GM19239 (cell line): ENCODE measurements at regions not wholly inside any gene's neighbourhood (a gene's known extent, or its start where the extent isn't known, plus 50 kb on each side); places are given as distances from the start of the nearest gene placed in this dataset.

Source experiments
- DNase-seq: peaks from one replicate; pipeline ENCODE4 v3.0.0; 2011; ENCODE audit warnings: low spot score; ENCODE audit not compliant: insufficient read length
- FAIRE-seq: peaks from 2 replicates; lab custom pipeline; 2011; peaks lifted over from hg19 to GRCh38; lab: Jason Lieb, UNC

DNA sequence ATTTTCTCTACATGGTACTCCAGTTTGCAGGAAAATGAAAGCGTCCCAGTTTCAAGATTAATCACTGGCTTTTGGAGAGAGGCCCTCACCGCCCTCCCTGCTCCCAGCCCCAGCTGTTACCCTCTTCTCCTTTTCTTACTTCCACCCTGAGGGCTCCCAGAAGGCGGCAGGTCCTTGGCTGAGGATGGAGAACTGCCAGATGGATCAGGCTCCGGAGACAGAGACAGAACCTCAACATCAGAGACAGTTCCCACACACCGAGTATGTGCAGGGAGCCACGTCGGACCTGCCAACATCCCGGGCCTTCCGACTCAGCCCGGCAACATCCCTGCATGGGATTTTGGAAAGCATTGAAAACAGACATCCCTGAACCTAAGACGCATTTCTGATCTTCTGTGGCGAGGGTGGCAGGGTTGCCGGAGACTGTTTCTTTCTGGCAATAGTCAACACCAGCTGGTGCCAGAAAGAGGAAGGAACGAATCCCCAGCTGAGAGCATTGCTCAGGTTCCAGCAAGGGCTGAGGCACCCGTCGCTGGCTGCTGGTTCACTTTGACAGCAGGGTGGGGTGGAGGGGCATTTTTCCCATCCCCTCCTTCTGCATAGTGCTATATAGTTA lies 467.1 kb downstream of the MIAT start:
- DNase-seq = no peak
- no peak for FAIRE-seq

DNA sequence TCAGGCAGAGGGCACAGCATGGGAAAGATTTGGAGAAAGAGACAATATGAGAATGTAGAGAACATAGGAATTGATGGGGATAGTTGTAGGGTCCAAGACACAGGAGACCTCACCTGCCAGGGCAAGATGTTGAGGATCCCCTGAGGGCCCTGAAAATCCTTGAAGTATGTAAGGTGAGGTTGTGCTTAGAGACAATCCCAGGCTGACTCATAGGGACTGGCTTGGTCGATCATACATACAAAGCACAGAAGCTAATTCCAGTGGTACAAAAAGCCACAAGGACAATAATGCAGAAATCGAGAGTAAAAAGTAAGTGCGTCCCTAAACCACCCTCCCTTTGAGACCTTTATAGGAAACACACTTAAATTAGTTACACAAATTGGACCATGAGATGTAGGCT lies 468.2 kb downstream of the MIAT start:
- DNase-seq = no peak
- FAIRE-seq = no peak

DNA sequence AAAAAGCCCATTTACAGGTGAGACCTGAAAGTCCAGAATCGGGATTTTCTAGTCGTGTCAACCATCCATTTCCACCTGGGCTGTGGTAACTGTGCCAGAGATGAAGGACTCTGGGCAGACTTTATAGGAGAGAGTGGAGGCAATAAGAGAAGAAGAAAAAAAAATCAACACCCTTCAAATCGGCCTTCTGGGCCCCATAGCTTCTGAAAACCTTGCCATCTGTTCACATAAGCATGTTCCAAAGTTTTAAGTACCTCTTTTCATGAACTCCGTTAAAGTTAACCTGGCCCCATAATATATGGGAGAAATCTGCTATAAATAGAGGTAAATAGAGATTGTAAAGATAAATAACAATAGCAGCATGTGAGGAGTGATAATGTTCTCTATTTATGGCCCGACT lies 470.5 kb downstream of the MIAT start:
- FAIRE-seq (no peak), DNase-seq (no peak)

DNA sequence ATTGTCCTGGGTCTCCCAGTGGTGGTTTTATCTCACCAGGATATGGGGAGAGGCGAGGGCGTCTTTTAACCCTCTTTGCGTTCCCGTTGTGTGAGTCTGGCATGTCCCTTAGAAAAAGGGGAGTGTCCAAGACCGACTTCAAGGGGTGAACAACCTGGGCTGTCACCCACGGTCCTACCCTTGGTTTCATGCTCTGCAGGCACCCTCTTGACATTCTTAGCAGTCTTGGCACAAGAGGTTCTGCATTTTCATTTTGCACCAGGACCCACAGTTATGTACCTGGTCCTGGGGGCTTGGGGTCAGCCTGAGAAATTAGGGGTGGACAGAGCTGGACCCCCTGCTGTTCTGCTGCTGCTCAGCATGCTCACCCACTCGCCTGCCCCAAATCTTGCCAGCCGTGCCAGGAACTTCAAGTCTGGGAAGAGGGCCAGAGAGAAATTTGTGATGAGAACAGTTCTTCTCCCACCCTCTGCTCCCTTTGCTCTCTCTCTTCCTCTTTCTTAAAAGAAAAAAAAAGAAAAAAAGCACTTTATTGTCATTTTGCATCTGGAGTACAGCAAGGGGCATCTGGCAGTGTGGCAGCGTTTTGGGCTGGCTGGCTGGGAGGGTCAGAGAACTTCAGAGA lies 471.2 kb downstream of the MIAT start:
- no peak for DNase-seq
- FAIRE-seq = no peak

DNA sequence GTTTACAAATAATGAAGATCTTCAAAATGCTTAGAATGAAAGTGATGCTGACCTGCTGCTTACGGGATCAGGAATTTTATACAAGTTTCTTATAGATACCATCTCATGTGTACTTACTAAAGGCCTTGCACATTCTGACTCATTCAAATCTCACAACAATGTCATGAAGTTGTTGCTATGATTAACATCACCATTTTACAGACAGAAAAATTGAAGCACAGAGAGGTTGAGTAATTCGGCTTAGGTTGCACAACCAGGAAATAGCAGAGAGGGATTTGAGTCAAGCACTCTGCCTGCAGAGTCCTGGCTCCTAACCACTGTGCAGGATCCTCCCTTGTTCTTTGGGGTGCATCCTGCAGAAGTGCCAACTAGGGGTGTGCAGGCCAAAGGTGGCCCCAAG lies 471.9 kb downstream of the MIAT start:
- no peak for FAIRE-seq

DNA sequence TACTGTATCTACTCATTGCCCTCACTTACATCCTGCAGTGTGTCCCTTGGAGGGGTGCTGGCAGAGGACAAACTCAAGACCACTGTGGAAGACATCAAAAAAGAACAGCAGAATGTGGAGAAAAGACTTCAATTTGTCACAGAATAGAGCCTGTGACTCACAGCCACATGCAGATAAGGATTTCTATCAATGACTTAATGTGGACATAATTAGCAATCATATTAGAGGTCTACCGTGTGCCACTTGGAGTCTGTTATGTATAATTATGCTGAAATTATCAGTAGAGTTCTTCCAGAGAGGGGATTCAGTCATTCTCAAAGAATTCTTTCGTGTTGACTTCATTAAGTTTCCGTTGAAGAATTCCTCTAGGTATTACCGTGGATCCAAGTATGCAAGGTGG lies 473.5 kb downstream of the MIAT start:
- DNase-seq (no peak), FAIRE-seq (no peak)

More for the DNA sequence above, 471.9 kb downstream of the MIAT start:
- DNase-seq = no peak

DNA sequence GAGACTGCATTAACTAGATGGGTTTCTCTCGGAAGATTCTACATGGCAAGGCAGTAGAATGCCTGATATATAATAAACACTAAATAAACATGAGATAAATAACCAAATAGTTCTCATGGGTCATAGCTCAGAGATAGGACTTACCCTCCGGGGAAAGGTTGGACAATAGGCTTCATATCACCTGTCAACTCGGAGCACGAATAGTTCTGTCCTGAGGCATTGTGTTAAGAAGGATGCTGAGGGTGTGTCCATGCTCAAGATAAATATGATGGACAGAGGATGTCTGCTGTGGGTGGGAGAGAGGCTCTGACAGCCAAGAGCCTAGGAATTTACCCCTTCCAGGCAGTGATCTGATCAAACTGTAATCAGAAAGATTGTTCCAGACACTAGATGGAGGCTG lies 474.0 kb downstream of the MIAT start:
- FAIRE-seq = no peak

DNA sequence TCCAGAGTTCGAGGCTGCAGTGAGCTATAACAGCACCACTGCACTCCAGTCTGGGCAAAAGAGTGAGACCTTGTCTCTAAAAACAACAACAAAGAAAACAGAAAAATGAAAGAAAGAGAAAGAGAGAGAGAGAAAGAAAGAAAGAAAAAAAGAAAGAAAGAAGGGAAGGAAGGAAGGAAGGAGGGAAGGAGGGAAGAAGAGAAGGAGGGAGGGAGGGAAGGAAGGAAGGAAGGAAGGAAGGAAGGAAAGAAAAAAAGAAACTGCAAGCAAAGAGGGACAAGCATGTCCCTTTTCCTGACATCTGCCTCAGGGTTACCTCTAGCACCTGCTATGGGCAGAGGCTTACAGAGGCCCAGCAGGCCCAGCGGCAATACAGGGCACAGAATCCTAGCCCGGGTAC lies 475.0 kb downstream of the MIAT start:
- no peak for FAIRE-seq
- DNase-seq = no peak

More for the DNA sequence above, 474.0 kb downstream of the MIAT start:
- no peak for DNase-seq

DNA sequence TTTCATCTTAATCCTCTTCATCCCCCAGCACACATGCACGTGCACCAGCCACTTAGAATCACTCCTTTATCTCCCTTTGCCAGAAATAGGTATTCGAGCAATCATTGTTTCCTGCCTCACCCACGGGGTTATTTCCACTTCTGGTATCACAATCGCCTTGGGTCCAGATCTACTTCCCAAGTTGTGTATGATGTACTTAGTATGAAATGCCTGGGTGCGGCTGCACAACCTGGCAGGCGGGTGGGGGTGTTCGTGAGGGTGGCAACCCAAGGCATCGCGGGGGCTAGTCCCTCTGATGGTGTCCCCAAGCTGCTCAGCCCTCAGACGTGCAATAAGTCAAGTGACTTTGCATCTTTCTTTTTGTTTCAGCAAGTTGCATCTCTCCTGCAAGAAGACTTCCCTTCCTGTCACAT lies 475.6 kb downstream of the MIAT start:
- no peak for FAIRE-seq
- no peak for DNase-seq

DNA sequence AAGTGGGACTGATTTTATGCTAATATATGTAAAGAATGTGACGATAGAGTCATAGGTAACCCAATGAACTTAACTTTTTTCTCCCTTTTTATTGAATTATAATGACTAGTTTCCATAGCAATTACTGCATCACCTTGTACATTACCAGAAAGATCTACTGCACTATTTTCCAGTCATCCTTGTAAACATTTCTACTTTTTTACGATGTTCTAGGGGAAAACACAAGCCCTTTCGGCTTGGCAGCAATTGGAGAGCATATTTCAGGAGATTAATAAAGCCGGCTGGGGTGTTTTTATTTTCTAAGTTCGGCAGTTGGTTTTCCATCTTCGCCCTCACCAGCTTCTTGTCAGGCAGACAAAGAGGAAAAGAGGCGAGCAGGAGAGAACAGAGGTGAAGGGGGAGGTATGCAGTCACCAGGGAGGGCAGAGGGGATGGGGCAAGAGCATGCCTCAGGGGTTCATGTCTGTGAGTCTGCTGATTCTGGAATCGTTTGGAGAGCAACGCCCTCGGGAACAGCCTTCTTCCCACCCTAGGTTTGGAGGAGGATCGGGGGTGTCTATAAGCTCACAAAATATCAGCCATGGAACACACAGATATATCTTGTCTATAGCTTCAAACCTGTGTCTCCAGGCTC lies 476.4 kb downstream of the MIAT start:
- DNase-seq (no peak), FAIRE-seq (no peak)

DNA sequence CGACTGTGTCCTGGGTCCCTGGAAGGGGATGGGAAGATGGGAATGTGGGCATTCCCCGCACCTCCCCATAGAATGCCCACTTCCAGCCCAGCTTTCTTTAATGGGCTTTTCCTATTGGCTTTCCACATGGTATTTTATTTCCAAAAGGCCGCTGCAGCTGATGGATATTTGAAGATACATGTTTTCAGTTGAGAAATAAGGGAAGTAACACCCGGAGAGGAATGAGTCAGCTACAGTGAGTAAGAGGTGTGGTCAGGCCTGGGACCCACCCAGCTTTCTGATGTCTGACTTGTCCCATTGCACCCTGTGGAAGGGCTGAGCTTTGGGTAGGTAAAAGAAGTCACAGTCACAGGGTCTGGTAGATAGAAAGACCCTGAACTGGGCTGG lies 476.9 kb downstream of the MIAT start:
- no peak for FAIRE-seq
- no peak for DNase-seq

DNA sequence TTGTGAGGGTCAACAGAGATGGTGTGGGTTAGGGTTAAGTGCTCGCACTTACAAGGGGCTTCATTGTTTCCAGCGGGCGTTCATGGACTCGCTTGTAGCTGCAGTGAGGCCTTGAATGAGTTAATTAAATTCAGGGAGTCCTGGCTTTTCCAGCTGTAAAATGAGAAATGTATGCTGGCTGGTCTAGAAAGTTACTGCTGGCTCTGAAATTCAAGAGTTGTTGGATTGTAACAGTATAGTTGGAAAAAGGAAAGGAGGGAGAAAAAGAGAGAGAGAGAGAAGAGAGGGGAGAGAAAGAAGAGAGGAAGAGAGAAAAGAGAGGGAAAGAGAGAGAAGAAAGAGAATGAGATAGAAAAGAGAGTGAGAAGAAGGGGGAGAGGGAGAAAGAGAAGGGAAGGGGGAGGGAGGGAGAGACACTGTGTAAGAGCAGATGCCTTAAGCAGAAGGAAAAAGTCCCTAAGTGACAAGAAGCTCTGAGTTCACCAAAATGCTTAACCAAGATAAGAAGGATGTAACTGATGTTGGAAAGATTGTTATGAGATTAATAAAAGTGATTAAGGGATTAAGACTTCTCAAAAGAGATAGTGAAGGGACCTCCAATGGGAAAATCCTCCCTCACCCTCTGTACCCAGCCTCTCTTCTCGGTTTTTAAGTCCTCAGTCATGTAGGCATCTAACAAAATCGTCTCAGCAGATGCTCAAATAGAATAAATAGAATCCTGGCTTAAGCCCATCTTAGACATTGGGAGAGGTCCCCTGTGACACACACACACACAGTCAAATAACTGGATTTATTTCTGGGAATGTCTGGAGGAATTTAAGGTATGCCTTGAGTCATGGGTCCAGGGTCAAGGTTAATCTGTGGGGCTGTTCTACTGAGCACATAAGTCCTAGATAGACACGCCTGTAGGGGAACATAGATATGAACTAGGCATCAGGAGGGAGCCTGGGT lies 477.9 kb downstream of the MIAT start:
- DNase-seq (no peak), FAIRE-seq (no peak)

DNA sequence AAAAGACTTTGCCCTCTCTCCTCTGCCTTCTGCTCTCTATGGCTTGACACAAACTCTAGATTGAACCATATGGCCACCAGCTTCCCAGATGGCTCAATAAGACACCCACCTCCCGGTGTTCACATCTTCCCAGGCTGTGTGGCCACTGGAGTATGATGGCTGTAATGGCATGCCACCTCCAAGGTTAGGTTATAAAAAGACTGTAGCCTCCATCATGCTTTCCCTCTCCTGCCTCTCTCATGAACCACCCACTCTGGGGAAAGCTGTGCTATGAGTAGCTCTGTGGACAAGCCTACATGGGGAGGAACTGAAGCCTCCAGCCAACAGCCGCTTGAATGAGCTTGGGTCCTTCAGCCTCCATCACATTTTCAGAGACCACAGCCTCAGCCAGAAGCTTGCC lies 479.2 kb downstream of the MIAT start:
- no peak for FAIRE-seq
- no peak for DNase-seq

DNA sequence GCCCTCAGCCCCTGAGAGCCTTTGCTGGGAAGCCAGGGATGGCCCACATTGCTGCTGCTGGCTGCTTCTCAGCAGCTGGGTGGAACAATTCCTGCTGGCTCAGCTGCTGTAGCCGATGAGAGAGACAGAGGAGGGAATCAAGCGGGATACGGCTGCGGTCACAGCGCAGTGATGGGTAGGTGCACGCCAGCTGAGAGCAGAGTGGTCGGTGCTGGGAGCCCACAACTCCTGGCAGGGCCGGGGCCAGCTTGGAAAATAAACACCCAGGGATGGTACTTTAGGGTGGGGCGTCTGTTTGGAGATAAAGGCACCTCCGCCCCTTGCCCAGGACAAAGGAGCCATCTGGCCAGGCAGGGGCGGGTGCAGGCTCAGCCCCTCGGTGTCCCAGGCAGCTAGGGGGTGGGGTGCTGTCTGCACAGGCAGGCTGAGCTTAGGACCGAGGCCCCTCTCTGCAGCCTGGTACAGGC lies 480.5 kb downstream of the MIAT start:
- FAIRE-seq (no peak), DNase-seq (no peak)

DNA sequence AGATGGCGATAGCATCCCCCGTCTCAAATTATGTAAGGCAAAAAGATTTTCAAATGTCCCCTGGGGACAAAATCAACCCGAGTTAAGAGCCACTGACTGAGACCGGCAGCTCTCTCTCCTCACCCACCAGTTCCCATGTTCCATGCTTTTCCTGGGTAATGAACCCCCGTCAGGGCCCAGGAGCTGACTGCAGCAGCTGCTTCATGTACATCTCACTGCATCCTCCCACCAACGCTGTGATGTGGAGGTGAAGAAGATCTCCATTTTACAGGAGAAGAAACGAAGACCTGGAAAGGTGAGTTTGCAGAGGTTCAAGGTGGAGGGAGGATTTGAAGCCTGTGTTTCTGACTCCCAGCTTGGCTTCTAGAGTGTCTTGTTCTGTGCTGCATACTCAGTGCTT lies 481.1 kb downstream of the MIAT start:
- no peak for DNase-seq
- FAIRE-seq = no peak

DNA sequence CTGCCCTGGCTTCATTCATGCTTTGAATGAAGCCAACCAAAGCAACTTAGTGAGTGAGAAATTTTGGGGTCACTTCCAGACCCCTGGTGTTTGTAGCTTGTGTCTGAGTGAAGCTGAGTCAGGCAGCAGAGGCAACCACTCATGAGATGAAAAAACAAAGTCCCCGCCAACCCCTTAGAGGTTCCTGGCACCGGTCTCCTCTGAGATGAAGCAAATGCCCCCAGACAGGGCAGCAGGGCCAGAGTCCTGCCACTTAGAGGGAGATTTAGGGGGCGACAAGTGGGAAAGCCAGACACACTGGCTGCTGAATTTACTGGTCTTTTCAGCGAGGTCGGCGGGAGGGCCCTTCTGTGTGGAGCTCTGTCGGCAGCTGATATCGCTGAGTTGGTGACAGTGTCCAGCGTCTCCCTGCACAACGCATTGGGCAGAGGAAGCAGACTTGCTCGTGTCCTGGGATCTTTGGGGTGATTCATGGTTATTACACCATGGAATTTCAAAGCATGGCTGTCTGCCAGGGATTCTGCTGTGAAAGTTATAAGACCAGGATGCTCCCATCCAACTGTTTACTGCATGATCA lies 482.6 kb downstream of the MIAT start:
- DNase-seq (no peak), FAIRE-seq (no peak)

DNA sequence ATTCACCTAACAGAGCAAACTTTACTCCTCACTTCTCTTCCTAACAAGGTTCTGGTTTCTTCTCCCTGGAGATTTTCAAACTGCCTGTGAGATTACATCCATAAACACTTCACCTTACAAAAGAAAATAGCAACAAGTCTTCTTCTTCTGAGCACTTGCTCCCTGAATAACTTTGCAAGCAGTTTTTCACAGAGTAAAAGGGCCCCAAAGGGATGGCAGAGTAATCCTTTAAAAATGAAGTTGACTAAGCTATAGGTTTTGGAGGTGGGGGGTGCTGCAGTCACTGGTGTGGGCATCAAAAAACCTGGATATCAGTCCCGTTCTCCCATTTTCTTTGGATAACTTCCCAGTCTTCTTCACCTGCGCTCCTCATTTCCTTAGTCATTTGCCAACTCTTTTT lies 484.9 kb downstream of the MIAT start:
- no peak for FAIRE-seq
- no peak for DNase-seq

DNA sequence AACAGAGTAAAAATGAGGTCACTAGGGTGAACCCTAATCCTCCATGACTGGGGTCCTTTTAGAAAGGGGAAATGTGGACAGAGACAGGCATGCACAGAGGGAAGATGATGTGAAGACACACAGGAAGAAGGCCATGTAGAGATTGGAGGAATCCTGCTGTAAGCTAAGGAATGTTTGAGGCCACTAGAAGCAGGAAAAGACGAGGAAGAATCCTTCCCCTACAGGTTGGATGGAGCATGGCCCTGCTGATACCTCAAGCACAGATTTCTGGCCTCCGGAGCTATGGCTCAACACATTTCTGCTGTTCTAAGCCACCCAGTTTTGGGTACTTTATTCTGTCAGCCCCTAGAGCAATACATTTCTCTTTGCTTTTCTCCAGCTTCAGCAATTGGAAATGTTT lies 486.9 kb downstream of the MIAT start:
- DNase-seq (no peak), FAIRE-seq (no peak)

DNA sequence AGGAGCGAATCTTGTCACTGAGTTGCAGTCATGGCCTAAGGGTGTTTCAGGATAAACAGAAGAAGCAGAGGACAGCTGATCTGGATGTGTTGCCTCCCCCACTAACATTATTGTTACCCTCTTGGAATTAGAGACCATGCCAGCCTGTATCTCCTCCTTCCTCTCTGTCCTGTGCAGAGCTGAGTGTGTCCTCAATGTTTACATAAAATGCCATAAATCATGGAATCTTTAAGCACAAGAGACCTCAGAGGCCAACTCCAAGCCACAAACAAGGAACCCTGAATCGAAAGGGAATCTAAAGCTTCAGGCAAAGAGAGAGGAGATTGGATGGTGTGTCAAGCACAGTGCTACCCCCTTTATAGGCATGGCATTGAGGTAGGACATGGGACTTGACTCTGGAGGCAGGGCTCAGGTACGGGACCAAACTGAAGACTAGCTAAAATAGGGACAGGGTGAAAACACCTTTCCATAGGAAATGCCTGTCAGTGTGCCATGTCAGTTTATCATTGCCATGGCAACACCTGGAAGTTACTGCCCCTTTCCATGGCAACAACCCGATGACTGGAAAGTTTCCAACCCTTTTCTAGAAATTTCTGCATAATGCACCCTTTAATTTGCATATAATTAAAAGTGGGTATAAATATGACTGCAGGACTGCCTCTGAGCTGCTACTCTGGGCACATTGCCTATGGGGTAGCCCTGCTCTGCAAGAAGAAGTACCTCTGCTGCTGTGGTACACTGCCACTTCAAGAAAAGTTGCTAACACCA lies 489.7 kb downstream of the MIAT start:
- DNase-seq (no peak), FAIRE-seq (no peak)

DNA sequence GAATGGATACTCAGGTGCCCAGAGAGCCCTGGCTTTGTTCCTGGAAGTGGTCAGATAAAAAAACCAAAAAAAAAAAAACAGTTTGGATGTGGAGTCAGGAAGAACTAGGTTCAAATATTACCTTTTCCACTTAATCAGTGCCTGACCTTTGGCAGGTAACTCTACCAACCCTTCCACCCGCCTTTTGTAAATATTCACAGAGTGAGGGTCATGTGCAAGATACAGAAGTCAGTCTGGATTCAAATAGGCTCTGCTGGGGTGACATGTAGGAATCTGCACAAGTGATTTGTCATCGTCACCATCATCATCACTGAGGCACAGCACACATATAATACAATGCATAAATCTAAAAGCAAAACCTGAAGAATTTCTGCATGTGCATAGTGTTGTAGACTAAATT lies 490.7 kb downstream of the MIAT start:
- FAIRE-seq = no peak
- DNase-seq = no peak
